ENCODE measurements at regions not wholly inside any gene's neighbourhood (a gene's known extent, or its start where the extent isn't known, plus 50 kb on each side); places are given as distances from the start of the nearest gene placed in this dataset.
"Not testable (repeated sequence)": the region's sequence is repeated elsewhere in the genome, so short reads cannot be mapped to it uniquely, and the experiment has no call there.

DNA sequence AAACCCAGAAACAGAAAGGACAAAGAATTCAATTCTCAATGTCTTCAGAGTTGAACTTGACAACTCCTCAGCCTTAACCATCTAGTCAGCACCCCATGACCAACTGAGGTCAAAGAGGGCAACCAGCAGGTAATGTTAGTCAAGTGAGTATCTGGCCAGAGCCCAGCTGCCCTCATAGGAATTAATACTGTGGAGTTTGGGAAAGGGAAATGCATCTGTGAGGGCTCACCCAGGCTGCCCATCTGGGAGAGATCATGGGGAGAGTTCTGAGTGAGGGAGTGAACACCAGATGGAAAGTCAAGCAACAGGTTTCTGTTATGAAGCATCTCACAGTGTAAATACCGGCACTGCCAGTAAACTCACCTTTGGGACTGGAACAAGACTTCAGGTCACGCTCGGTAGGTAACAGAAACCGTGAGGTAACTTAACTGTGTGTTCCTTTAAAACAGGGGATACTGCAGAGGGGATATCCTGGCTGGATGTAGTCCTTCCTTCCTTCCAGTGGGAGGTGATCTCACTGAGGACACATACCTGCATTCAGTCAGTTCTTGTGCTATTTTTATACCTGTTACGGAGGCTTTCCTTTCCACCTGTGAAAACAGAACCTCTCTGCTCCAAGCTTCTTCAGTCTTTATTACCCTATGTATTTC lies 94.4 kb downstream of the DAD1 start:
- Histone ChIP-seq H3K36me3 (ENCODE audit: control insufficient read depth, insufficient read depth, low read length) (no peaks in the 10 kb centered on the region), H3K27ac (no peak overlapping the region), H3K4me1 (no peaks in the 10 kb centered on the region), H3K4me3 (ENCODE audit: low read depth, low read length) (no peak overlapping the region), H3K9ac (no peak overlapping the region), H3K4me2 (ENCODE audit: low read length) (no peak overlapping the region), H3K9me3 (ENCODE audit: control insufficient read depth, low read length) (no peaks in the 10 kb centered on the region), H3K79me2 (no peaks in the 10 kb centered on the region), H3K27me3 (ENCODE audit: control insufficient read depth, insufficient read depth, low read length) (no peaks in the 10 kb centered on the region), H2AFZ (no peak overlapping the region)
- TF ChIP-seq, protein P1, sequence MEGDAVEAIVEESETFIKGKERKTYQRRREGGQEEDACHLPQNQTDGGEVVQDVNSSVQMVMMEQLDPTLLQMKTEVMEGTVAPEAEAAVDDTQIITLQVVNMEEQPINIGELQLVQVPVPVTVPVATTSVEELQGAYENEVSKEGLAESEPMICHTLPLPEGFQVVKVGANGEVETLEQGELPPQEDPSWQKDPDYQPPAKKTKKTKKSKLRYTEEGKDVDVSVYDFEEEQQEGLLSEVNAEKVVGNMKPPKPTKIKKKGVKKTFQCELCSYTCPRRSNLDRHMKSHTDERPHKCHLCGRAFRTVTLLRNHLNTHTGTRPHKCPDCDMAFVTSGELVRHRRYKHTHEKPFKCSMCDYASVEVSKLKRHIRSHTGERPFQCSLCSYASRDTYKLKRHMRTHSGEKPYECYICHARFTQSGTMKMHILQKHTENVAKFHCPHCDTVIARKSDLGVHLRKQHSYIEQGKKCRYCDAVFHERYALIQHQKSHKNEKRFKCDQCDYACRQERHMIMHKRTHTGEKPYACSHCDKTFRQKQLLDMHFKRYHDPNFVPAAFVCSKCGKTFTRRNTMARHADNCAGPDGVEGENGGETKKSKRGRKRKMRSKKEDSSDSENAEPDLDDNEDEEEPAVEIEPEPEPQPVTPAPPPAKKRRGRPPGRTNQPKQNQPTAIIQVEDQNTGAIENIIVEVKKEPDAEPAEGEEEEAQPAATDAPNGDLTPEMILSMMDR (IDR thresholded peaks at IDR 0.05), result no peak

DNA sequence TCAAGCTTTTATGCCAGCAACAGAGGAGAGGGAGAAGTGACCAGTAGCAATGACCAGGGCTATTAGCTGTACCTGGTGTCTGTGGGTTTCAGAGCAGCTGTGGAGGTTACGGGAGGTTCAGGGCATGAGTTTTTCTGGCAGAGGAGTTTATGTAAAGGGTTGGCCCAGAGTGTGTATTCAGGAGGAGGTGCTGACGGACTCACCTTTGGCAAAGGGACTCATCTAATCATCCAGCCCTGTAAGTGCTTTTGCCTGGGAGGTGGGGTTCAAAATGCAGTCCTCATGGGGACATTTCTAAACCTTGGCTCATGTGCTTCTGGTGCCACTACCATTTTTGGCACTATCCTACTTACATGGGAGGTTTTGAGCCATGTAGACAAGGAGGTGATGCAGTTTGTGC lies 95.3 kb downstream of the DAD1 start:
- TF ChIP-seq, protein P1 (IDR thresholded peaks at IDR 0.05), result no peak
- no peaks in the 10 kb centered on the region for H3K36me3 ChIP-seq (ENCODE audit: control insufficient read depth, insufficient read depth, low read length)
- H2AFZ ChIP-seq, result no peak overlapping the region
- H3K9ac ChIP-seq, result no peak overlapping the region
- H3K4me2 ChIP-seq (ENCODE audit: low read length), result no peak overlapping the region
- H3K27ac ChIP-seq, result no peak overlapping the region
- no peaks in the 10 kb centered on the region for H3K9me3 ChIP-seq (ENCODE audit: control insufficient read depth, low read length)
- H3K4me3 ChIP-seq (ENCODE audit: low read depth, low read length), result no peak overlapping the region
- H3K79me2 ChIP-seq, result no peaks in the 10 kb centered on the region
- no peaks in the 10 kb centered on the region for H3K27me3 ChIP-seq (ENCODE audit: control insufficient read depth, insufficient read depth, low read length)
- no peaks in the 10 kb centered on the region for H3K4me1 ChIP-seq

DNA sequence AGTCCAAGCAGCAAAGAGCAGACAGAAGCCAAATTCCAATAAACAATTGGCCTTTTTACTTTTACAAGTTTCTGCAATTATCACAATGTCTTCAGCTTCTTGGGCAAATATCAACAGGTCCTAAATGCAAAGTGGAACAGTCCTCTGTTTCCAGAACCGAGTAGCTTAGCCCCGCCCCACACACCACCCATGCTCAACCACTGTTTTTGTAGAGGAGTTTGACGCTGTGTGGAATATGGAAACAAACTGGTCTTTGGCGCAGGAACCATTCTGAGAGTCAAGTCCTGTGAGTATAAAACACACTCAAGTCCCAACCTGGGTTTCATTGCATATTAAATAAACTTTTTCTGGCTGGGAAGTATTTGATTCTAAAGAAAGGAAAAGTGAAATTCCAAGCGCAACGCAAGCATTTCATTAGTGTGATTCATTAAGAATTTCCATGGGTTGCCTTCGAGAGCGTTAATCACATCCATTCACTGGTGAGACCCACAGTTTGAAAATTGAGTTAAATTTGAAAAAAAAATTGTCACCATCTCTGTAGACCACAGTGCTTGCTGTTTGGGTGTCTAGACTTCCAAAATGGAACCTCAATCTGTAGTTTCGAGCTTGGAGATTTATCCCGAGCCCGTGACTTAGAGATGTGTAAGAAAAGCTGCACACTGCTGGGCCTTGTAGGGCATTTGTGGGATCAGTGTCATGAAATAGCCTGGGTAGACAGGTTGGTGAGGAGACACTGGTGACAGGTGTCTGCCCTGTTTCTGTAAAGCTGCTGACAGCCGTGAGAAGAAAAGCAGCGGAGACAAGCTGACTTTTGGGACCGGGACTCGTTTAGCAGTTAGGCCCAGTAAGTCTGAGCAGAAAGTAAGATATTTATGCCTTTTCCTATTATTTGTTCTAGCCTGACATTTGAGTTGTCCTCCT lies 96.1 kb downstream of the DAD1 start:
- Histone ChIP-seq H3K27ac (no peak overlapping the region), H3K9me3 (ENCODE audit: control insufficient read depth, low read length) (no peaks in the 10 kb centered on the region), H3K9ac (no peak overlapping the region), H3K4me3 (ENCODE audit: low read depth, low read length) (no peak overlapping the region), H3K4me2 (ENCODE audit: low read length) (no peak overlapping the region), H3K36me3 (ENCODE audit: control insufficient read depth, insufficient read depth, low read length) (no peaks in the 10 kb centered on the region), H3K4me1 (no peaks in the 10 kb centered on the region), H3K79me2 (no peaks in the 10 kb centered on the region), H2AFZ (no peak overlapping the region), H3K27me3 (ENCODE audit: control insufficient read depth, insufficient read depth, low read length) (no peaks in the 10 kb centered on the region)
- TF ChIP-seq, protein P1 (IDR thresholded peaks at IDR 0.05), result no peak

GRCh38 chr14:22491683-22492621 lies 97.1 kb downstream of the DAD1 start:
- H3K79me2 ChIP-seq, result no peaks in the 10 kb centered on the region
- H3K9ac ChIP-seq, result no peak overlapping the region
- H3K36me3 ChIP-seq (ENCODE audit: control insufficient read depth, insufficient read depth, low read length), result no peaks in the 10 kb centered on the region
- H2AFZ ChIP-seq, result no peak overlapping the region
- TF ChIP-seq, protein P1 (IDR thresholded peaks at IDR 0.05), result no peak
- no peak overlapping the region for H3K27ac ChIP-seq
- H3K4me2 ChIP-seq (ENCODE audit: low read length), result no peak overlapping the region
- no peaks in the 10 kb centered on the region for H3K4me1 ChIP-seq
- no peaks in the 10 kb centered on the region for H3K27me3 ChIP-seq (ENCODE audit: control insufficient read depth, insufficient read depth, low read length)
- no peak overlapping the region for H3K4me3 ChIP-seq (ENCODE audit: low read depth, low read length)
- no peaks in the 10 kb centered on the region for H3K9me3 ChIP-seq (ENCODE audit: control insufficient read depth, low read length)

GRCh38 chr14:22491053-22491452 lies 98.0 kb downstream of the DAD1 start:
- H3K36me3 ChIP-seq (ENCODE audit: control insufficient read depth, insufficient read depth, low read length); H3K4me3 ChIP-seq (ENCODE audit: low read depth, low read length); H3K9me3 ChIP-seq (ENCODE audit: control insufficient read depth, low read length); H3K79me2 ChIP-seq; H3K4me2 ChIP-seq (ENCODE audit: low read length); H3K27me3 ChIP-seq (ENCODE audit: control insufficient read depth, insufficient read depth, low read length); H2AFZ ChIP-seq; H3K9ac ChIP-seq; H3K27ac ChIP-seq; H3K4me1 ChIP-seq: not testable (repeated sequence)
